ELF-1 (cell line): ENCODE measurements at regions not wholly inside any gene's neighbourhood (a gene's known extent, or its start where the extent isn't known, plus 50 kb on each side); places are given as distances from the start of the nearest gene placed in this dataset.

Experiments used
- DNase-seq: peaks from one replicate; pipeline ENCODE4 v3.0.0-alpha.2; 2016; ENCODE audit warnings: low read depth, low spot score

- DNase-seq = peak; percentile 56
Measured at GRCh38 chr10:118501637-118502440, 93.6 kb downstream of the PRLHR start.

DNA sequence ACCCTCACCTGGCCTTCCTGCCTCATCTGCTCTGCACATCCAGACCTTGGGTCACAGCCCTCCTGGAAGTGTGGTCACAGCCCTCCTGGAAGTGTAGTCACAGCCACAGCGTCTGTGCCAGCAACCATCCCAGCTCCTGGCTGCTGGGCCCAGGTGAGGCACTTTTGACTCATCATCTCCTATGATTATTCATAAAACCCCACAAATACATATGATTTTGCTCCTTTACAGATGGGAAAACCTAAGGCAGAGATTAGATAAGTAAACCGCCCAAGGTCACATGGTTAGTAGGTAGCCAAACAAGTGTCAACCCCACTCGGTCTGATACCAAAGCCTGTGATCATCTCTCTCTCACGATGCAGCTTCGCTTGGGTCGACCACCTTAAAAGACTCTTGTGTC is 94.3 kb downstream of the PRLHR start:
- DNase-seq = no peak

- no peak for DNase-seq
Measured at GRCh38 chr10:118500477-118501104, 94.9 kb downstream of the PRLHR start.

DNA sequence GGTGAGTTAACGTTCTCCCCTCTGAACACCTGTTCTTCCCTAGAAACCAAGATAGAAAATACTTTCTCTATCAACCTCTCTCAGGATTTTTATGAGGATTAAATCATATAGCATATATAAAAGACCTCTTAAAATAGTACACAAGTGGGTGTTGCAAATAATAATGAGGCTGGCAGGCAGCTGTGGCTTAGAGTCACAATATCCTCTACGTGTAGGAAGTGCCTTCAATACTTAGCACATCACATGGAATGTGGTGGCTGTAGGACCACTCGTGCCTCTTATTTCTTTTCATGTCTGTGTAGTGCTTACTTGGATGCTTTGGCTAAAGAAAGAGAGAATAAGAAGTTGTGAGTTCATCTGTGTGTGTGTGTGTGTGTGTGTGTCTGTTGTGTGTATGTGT is 96.3 kb downstream of the PRLHR start:
- DNase-seq = no peak

GRCh38 chr10:118498623-118499022 is 96.8 kb downstream of the PRLHR start:
- DNase-seq = no peak

GRCh38 chr10:118497227-118497626 is 98.2 kb downstream of the PRLHR start:
- no peak for DNase-seq

- no peak for DNase-seq
Measured at GRCh38 chr10:118496525-118496924, 98.9 kb downstream of the PRLHR start.

DNA sequence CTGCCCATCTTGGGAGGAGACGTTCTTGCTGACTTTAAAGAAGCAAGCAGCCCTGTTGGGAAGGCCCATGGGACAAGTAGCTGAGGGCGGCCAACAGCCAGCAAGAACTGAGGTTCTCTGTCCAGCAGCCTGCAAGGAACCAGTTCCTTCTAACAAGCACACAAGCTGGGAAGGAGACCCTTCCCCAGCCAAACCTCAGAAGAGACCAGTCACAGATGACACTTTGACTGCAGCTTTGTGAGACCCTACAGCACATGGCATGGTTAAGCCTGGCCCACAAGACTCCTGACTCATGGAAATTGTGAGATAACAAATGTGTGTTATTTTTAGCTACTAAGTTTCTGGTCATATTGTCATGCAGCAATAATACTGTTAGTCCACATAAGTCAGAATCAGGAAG is 99.9 kb downstream of the PRLHR start:
- DNase-seq = no peak

- DNase-seq = no peak
Measured at GRCh38 chr10:118491055-118491454, 104.4 kb downstream of the PRLHR start.

DNA sequence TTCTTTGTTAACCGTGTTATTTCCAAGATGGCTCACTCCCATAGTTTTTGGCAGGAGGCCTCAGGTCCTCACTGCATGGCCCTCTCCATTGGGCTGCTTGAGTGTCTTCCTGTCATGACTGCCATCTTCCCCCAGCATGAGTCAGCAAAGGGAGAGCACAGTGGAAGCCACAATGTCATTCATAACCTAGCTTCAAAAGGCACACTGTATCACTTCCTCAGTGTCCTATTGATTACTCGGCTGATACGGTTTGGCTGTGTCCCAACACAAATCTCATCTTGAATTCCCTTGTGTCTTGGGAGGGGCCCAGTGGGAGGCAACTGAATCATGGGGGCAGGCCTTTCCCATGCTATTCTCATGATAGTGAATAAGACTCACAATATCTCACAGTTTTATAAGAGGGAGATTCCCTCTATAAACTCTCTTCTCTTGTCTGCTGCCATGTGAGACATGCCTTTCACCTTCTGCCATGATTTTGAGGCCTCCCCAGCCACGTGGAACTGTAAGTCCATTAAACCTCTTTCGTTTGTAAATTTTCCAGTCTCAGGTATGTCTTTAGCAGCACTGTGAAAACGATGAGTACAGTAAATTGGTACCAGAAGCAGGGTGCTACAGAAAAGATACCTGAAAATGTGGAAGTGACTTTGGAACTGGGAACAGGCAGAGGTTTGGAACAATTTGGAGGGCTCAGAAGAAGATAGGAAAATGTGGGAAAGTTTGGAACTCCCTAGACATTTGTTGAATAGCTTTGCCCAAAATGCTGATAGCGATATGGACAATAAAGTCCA is 106.5 kb downstream of the PRLHR start:
- DNase-seq = no peak

GRCh38 chr10:118485641-118486040 is 109.8 kb downstream of the PRLHR start:
- no peak for DNase-seq

DNA sequence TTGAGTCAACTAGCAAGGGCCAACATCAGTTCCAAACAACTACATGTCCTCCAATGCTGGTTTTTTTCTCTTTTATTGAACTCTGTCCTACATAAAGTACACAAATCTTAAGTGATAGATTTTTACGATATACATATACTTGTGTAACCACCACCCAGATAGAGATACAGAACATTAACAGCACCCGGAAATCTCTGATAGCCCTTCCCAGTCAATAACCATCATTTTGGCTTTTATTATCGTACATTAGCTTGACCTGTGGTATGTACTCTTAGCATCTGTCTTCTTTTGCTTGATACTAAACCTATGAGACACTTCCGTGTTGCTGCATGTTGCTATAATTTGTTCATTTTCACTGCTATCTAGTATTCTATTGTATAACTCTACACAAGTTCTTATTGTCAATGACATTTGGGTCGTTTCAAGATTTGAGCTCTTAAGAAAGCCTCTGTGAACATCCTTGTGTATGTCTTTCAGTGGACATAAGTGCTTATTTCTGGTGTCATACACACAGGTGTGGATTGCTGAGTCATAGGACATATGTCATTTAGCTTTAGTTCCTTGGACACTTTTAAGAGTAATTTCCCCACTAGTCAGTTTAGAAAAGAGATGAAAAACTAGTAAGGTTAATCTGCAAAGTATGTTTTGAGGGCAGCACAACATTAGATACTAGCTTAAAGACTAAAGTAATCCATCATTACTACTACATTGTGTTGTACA is 111.1 kb downstream of the PRLHR start:
- DNase-seq = no peak

GRCh38 chr10:118483496-118483895 is 112.0 kb downstream of the PRLHR start:
- no peak for DNase-seq

DNA sequence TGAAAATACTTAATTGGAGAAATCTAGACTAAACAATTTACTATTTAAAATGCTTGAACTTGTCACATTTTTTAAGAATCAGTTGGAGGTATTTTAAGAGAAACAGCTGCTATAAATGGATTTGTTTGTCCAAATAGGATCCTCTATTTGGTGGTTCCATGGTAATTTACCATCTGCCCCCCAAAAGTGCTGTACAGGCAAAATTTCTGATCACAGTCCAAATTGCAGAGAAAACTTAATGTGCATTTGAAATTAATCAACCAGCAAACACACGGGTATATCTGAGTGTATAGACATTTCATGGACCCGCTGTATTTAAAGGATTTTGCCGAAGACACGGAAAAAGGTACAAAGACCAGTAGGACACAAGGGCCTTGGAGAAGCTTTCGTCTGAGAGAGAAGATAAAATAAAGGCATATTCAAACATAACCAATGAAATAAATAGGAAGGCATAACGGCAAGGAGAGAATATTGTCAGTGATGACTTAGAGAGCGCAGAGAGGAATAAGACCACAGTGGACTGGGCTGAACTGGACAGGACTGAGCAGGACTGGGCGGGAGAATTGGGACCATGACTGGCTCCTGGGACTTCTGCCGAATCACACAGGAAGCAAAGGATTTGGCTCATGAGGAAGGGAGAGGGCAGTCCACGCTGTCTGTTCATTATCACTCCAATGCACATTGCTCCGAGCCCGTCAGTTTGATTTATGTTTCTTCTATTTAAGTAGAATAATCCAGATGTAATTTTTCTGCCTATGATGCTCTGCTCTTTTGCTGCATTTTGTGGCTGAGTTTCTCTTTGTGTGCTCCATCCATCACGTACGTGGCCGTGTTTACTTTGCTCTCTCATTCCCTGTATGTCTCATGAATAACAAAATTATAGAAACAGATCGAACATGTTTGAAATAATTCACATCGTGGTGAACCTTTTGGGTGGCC is 112.8 kb downstream of the PRLHR start:
- no peak for DNase-seq

DNA sequence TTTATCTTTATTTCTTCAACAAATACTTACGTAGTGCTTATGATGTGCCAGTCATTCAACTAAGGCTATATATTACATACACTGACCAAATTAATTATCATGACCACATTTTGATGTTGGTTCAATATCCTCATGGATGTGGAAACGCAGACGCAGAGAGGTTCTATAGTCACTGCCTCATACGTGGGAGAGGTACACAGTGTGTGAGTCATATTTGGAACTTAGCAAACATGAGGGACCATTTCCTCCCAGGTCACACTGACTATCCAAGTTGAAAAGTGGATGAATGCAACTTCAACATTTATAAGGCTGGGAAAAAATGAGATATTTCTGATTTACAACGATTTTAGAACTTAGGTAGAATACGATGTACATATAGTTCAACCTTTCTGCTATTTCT is 113.6 kb downstream of the PRLHR start:
- DNase-seq = no peak

DNA sequence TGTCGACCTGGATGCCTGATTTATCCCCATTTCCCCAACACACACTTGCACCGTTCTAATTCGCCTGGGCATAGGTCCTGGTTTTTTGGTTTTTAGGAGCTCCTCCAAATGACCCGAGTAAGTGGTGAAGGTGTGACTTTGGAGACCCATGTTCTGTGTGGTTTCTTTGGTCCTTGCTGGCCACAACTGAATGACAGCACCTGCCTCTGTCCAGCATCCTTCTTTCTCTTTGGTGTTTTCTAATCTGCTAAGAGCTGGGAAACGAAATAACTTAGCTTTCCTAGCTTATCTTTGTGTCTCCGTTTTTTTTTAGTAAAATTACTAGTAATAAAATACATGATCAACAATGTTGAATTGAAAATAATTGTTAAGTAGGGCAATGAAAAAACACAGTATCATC is 120.2 kb downstream of the PRLHR start:
- DNase-seq = no peak

- DNase-seq = no peak
Measured at GRCh38 chr10:118474111-118474510, 121.3 kb downstream of the PRLHR start.

DNA sequence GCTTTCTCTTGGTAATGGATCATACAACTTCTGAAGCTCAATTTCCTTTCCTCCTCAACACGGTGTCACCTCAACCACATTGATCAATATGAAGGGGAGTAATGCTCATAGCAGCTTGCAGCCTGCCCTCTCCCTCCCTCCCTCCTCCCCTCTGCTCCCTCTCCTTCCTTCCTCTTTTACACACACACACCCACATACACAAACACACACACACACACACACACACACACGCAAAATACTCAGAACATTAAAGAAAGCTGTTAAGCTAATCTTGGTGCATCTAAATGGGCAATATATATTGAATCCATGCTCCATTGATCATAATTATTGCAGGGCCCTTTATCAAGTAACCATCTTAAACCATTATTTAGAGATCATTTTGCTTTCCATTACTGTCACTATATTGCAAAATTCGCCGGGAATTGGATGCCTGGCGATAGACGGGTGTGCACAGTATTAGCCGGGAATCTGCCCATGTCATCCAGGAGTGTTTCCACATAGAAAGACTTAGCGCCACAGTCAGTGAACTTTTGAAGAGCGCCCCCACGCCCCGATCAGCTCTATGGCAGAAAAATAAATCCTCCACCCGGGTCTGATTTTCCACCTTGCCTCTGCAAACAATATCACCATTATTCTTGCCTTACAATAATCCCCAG is 122.0 kb downstream of the PRLHR start:
- DNase-seq = no peak

GRCh38 chr10:118472415-118473304 is 122.8 kb downstream of the PRLHR start:
- DNase-seq = no peak
